Immature natural killer cell (primary cell): ENCODE measurements at regions not wholly inside any gene's neighbourhood (a gene's known extent, or its start where the extent isn't known, plus 50 kb on each side); places are given as distances from the start of the nearest gene placed in this dataset.

Source experiments
- DNase-seq, 3 donors: peaks; one replicate each; pipeline ENCODE4 v3.0.0; 2022; ENCODE audit warnings: mixed read lengths in 1 of 3
- H3K27ac Mint-ChIP-seq, 6 donors: one replicate each; pipeline ENCODE4 v1.8.0; 2020; ENCODE audit warnings: mixed read lengths in 6 of 6, mild to moderate bottlenecking in 5 of 6, inconsistent platforms in 4 of 6, moderate library complexity in 3 of 6
- H3K27me3 Mint-ChIP-seq, 3 donors: one replicate each; pipeline ENCODE4 v1.8.0; 2020 to 2021; ENCODE audit warnings: low read depth in 3 of 3, mild to moderate bottlenecking in 3 of 3, mixed read lengths in 3 of 3, moderate library complexity in 3 of 3, inconsistent platforms in 1 of 3
- H3K36me3 Mint-ChIP-seq, 3 donors: one replicate each; pipeline ENCODE4 v1.8.0; 2020; ENCODE audit warnings: mixed read lengths in 3 of 3, inconsistent platforms in 2 of 3, mild to moderate bottlenecking in 2 of 3
- H3K4me1 Mint-ChIP-seq, 2 donors: one replicate each; pipeline ENCODE4 v1.8.0; 2020; ENCODE audit warnings: inconsistent platforms in 2 of 2, mild to moderate bottlenecking in 2 of 2, mixed read lengths in 2 of 2, moderate library complexity in 1 of 2
- H3K4me3 Mint-ChIP-seq, 5 donors: one replicate each; pipeline ENCODE4 v1.8.0; 2020; ENCODE audit warnings: mild to moderate bottlenecking in 5 of 5, mixed read lengths in 5 of 5, inconsistent platforms in 3 of 5, moderate library complexity in 3 of 5
- H3K9me3 Mint-ChIP-seq, 6 donors: one replicate each; pipeline ENCODE4 v1.8.0; 2020; ENCODE audit warnings: mild to moderate bottlenecking in 6 of 6, mixed read lengths in 6 of 6, inconsistent platforms in 4 of 6, moderate library complexity in 3 of 6

- H3K27me3 Mint-ChIP-seq = no peaks in the 10 kb centered on the region
- H3K27ac Mint-ChIP-seq = no peak overlapping the region
- no peak for DNase-seq
- H3K4me1 Mint-ChIP-seq = no peaks in the 10 kb centered on the region
- no peaks in the 10 kb centered on the region for H3K36me3 Mint-ChIP-seq
- H3K9me3 Mint-ChIP-seq = peaks cover 0 to 9% (median under 1%) of the 10 kb centered on the region in 6 donors
- no peak overlapping the region for H3K4me3 Mint-ChIP-seq
Observed at GRCh38 chr7:113256883-113257531, 138.7 kb upstream of the SMIM30 start.

- H3K27ac Mint-ChIP-seq = no peak overlapping the region
- H3K36me3 Mint-ChIP-seq = no peaks in the 10 kb centered on the region
- H3K9me3 Mint-ChIP-seq = peaks cover under 1 to 21% (median 11%) of the 10 kb centered on the region in 6 donors
- no peaks in the 10 kb centered on the region for H3K27me3 Mint-ChIP-seq
- no peak for DNase-seq
- H3K4me3 Mint-ChIP-seq = no peak overlapping the region
- H3K4me1 Mint-ChIP-seq = no peaks in the 10 kb centered on the region
Observed at GRCh38 chr7:113247198-113247597, 128.8 kb upstream of the SMIM30 start.

DNA sequence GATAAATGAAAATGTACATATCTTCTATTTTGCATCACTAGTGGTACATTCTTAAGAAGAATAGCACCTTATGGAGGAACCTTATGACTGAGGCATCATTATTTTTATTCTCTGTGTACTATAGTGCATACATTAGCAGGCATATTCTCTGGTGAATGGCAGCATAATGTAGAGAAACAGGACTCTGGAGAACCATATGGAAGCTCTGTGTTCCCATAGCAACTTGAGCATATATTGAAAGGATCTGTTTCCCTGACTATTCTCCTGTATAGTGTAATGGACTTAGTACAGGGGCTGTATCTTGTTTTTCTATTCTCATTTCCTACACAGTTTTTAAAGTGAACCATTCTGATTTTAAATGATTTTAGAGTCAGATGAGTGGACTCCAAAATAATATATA is 128.4 kb upstream of the SMIM30 start:
- DNase-seq = no peak
- Mint-ChIP-seq H3K9me3 (peaks cover 1 to 20% (median 11%) of the 10 kb centered on the region in 6 donors), H3K36me3 (no peaks in the 10 kb centered on the region), H3K27me3 (no peaks in the 10 kb centered on the region), H3K27ac (no peak overlapping the region), H3K4me1 (no peaks in the 10 kb centered on the region), H3K4me3 (no peak overlapping the region)

DNA sequence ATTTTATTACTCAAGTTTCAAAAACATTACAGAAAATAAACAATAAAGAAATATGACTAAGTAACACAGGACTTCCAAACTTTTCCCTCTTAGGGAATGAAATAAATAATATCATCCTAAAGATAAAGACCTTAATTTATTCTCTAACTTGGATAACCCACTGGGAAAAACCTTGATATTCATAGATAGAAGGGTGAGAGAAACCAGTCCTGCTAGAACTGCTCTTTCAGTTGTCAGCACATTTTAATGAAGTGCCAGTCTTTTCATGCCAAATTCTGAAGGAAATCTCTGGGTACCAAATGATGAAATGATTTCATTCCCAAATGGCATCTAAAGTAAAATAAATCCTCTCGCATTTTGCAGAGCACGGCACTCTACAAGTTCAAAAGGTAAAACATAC is 114.5 kb upstream of the SMIM30 start:
- Mint-ChIP-seq H3K36me3 (no peaks in the 10 kb centered on the region), H3K27me3 (no peaks in the 10 kb centered on the region), H3K4me1 (no peaks in the 10 kb centered on the region), H3K27ac (no peak overlapping the region), H3K9me3 (peaks cover 3 to 26% (median 9%) of the 10 kb centered on the region in 6 donors), H3K4me3 (no peak overlapping the region)
- DNase-seq = no peak

DNA sequence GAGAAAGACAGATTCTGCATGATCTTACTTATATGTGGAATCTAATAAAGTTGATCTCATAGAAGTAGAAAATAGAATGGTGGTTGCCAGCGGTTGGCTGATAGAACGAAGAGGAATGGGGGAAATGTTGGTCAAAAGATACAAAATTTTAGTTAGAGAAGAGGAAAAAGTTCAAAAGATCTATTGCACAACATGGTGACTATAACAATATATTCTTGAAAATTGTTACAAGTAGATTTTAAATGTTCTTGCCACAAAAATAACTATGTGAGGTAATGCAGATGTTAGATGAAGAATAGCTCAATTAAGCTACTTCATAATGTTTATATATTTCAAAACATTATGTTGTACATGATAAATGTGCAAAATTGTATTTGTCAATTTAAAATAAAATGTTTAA is 112.3 kb upstream of the SMIM30 start:
- H3K4me3 Mint-ChIP-seq = no peak overlapping the region
- no peaks in the 10 kb centered on the region for H3K27me3 Mint-ChIP-seq
- no peak overlapping the region for H3K27ac Mint-ChIP-seq
- DNase-seq = no peak
- H3K36me3 Mint-ChIP-seq = no peaks in the 10 kb centered on the region
- peaks cover 3 to 24% (median 13%) of the 10 kb centered on the region in 6 donors for H3K9me3 Mint-ChIP-seq
- H3K4me1 Mint-ChIP-seq = no peaks in the 10 kb centered on the region

DNA sequence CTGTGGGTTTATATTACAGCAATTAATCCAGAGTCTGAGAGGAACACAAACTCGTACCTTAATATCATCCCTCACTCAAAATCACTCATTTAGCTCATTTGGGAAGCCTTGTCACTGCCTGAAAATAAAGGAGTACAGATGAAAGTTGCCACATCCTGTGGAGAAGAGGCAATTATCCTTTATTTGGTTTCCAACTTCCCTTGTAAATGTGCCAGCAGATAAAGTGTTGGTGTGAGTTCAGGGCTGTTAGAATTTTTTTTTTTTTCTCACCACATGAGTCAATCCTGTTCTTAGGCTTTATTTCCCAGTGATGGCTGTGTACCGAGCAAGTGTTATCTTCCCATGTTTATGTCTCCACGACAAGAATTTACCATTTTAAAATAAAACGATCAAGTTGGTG is 99.0 kb upstream of the SMIM30 start:
- no peaks in the 10 kb centered on the region for H3K4me1 Mint-ChIP-seq
- DNase-seq = no peak
- peaks cover 0 to 9% (median 0%) of the 10 kb centered on the region in 6 donors for H3K9me3 Mint-ChIP-seq
- H3K27ac Mint-ChIP-seq = no peak overlapping the region
- peaks cover 0 to 3% (median 2%) of the 10 kb centered on the region in 3 donors for H3K27me3 Mint-ChIP-seq
- H3K36me3 Mint-ChIP-seq = no peaks in the 10 kb centered on the region
- no peak overlapping the region for H3K4me3 Mint-ChIP-seq

DNA sequence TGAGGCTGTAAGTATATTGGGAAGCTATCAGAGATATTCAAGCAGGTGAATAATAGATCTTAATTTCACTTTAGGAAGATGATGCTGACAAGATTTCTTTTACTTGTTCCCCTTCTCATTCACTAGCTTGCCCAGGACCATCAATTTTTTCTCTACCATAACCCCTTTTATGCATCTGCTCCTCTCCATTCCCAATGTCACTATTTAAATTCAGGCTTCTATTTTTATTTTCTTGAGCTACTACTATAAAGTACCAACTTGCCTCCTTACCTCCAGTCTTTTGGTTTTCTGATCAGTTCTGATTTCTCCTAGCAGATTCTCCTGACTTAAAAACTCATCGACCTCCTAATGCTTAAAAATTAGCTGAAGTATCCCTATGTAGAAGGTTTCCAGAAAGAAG is 97.7 kb upstream of the SMIM30 start:
- no peak for DNase-seq
- Mint-ChIP-seq H3K36me3 (no peaks in the 10 kb centered on the region), H3K4me1 (no peaks in the 10 kb centered on the region), H3K4me3 (no peak overlapping the region), H3K9me3 (peaks cover 0 to 6% (median 0%) of the 10 kb centered on the region in 6 donors), H3K27ac (no peak overlapping the region), H3K27me3 (peaks cover 0 to 3% (median 2%) of the 10 kb centered on the region in 3 donors)

DNA sequence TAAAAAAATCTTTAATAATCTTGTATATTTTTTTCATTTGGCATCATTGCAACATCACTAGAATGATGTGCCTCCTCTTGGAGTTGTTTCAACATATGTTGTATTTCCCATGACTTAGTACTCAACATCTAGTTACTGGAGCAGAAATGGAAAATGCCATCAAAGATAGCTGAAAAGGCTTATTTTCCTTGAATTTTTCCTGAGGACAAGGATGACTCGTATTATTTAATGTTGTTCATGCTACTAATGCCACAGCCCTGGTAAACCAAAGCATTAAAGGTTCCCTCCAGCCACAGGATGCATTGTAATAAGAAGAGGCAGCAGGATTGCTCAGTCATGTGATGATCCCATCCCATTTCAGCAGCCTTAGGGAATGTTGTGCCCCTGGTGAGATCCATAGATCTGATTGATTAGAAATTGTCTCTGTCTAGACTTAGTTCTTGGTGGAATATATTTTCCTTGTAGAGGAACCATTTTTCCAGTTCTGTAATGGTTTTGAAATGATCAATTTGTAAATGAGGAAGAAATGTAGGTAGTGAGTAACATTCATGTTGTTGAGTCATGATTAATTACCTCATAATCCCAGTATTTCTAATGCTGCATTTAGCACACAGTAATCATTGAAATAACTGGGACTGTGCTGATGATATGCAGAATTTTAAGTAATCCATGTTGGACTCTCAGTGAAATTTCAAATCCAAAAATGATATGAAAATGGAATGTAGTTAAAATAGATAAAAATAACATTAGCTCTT is 91.3 kb upstream of the SMIM30 start:
- no peak overlapping the region for H3K4me3 Mint-ChIP-seq
- no peak overlapping the region for H3K27ac Mint-ChIP-seq

GRCh38 chr7:113207931-113208330 is 89.6 kb upstream of the SMIM30 start:
- H3K27me3 Mint-ChIP-seq = peaks cover 0 to 3% (median 0%) of the 10 kb centered on the region in 3 donors
- H3K4me3 Mint-ChIP-seq = no peak overlapping the region
- H3K4me1 Mint-ChIP-seq = no peaks in the 10 kb centered on the region
- H3K36me3 Mint-ChIP-seq = no peaks in the 10 kb centered on the region
- peaks cover 0 to 3% (median under 1%) of the 10 kb centered on the region in 6 donors for H3K9me3 Mint-ChIP-seq
- no peak for DNase-seq
- H3K27ac Mint-ChIP-seq = no peak overlapping the region

More for the DNA sequence above, 91.3 kb upstream of the SMIM30 start:
- no peaks in the 10 kb centered on the region for H3K36me3 Mint-ChIP-seq
- H3K4me1 Mint-ChIP-seq = no peaks in the 10 kb centered on the region
- no peak for DNase-seq
- peaks cover 0 to 2% (median under 1%) of the 10 kb centered on the region in 6 donors for H3K9me3 Mint-ChIP-seq
- H3K27me3 Mint-ChIP-seq = no peaks in the 10 kb centered on the region

- H3K27me3 Mint-ChIP-seq = peaks cover 0 to 3% (median 0%) of the 10 kb centered on the region in 3 donors
- no peaks in the 10 kb centered on the region for H3K36me3 Mint-ChIP-seq
- DNase-seq = no peak
- H3K27ac Mint-ChIP-seq = no peak overlapping the region
- peaks cover 0 to 2% (median under 1%) of the 10 kb centered on the region in 6 donors for H3K9me3 Mint-ChIP-seq
- no peak overlapping the region for H3K4me3 Mint-ChIP-seq
- H3K4me1 Mint-ChIP-seq = no peaks in the 10 kb centered on the region
Observed at GRCh38 chr7:113207441-113207840, 89.1 kb upstream of the SMIM30 start.

GRCh38 chr7:113204415-113204814 is 86.1 kb upstream of the SMIM30 start:
- H3K27me3 Mint-ChIP-seq = peaks cover 0 to 4% (median 0%) of the 10 kb centered on the region in 3 donors
- H3K9me3 Mint-ChIP-seq = peaks cover 0 to 2% (median 0%) of the 10 kb centered on the region in 6 donors
- no peak overlapping the region for H3K4me3 Mint-ChIP-seq
- no peaks in the 10 kb centered on the region for H3K4me1 Mint-ChIP-seq
- DNase-seq = no peak
- no peaks in the 10 kb centered on the region for H3K36me3 Mint-ChIP-seq
- no peak overlapping the region for H3K27ac Mint-ChIP-seq

- Mint-ChIP-seq H3K4me1 (no peaks in the 10 kb centered on the region), H3K9me3 (peaks cover 0 to 4% (median 0%) of the 10 kb centered on the region in 6 donors), H3K36me3 (no peaks in the 10 kb centered on the region), H3K27ac (no peak overlapping the region), H3K27me3 (peaks cover 0 to 5% (median 0%) of the 10 kb centered on the region in 3 donors), H3K4me3 (no peak overlapping the region)
- no peak for DNase-seq
Observed at GRCh38 chr7:113202284-113202683, 83.9 kb upstream of the SMIM30 start.

DNA sequence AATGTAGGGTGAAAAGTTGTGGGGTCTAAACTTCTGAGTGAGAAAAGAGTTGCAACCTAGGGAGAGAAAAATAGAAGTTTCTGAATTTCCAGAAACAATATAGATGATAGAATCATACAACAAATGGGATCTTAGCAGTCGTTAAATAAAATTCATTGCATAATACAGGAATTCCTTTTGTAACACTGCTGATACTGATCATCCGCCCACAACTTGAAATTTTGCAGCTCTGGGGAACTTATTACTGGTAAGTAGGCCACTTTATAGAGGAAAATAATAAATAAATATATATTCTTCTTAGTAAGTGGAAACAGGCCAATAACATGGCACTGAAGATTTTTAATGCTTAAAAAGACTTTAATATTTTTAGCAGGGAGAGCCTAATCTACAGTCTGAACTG is 81.9 kb upstream of the SMIM30 start:
- H3K27me3 Mint-ChIP-seq = peaks cover 0 to 5% (median 0%) of the 10 kb centered on the region in 3 donors
- H3K36me3 Mint-ChIP-seq = no peaks in the 10 kb centered on the region
- H3K9me3 Mint-ChIP-seq = peaks cover 0 to 9% (median 0%) of the 10 kb centered on the region in 6 donors
- H3K27ac Mint-ChIP-seq = no peak overlapping the region
- no peak overlapping the region for H3K4me3 Mint-ChIP-seq
- no peak for DNase-seq
- H3K4me1 Mint-ChIP-seq = no peaks in the 10 kb centered on the region

GRCh38 chr7:113199841-113200240 is 81.5 kb upstream of the SMIM30 start:
- H3K27me3 Mint-ChIP-seq = peaks cover 0 to 5% (median 0%) of the 10 kb centered on the region in 3 donors
- H3K27ac Mint-ChIP-seq = no peak overlapping the region
- peaks cover 0 to 10% (median 0%) of the 10 kb centered on the region in 6 donors for H3K9me3 Mint-ChIP-seq
- H3K36me3 Mint-ChIP-seq = no peaks in the 10 kb centered on the region
- no peak for DNase-seq
- no peak overlapping the region for H3K4me3 Mint-ChIP-seq
- no peaks in the 10 kb centered on the region for H3K4me1 Mint-ChIP-seq
